ENCODE measurements at regions not wholly inside any gene's neighbourhood (a gene's known extent, or its start where the extent isn't known, plus 50 kb on each side); places are given as distances from the start of the nearest gene placed in this dataset.

- TF ChIP-seq GABPA (IDR thresholded peaks at IDR 0.05; ENCODE audit: low read depth, low read length), result no peak
- TF ChIP-seq GABPA (CRISPR knock-in tag; IDR thresholded peaks at IDR 0.05; ENCODE audit: low read depth), result no peak
- no peak for TF ChIP-seq ISX (CRISPR knock-in tag; conservative IDR thresholded peaks at IDR 0.05)
- no peak for TF ChIP-seq ZZZ3 (CRISPR knock-in tag; IDR thresholded peaks at IDR 0.05; ENCODE audit: borderline replicate concordance)
- no peak for TF ChIP-seq ESRRA (CRISPR knock-in tag; IDR thresholded peaks at IDR 0.05; ENCODE audit: low read depth)
- TF ChIP-seq SPEN (CRISPR knock-in tag; IDR thresholded peaks at IDR 0.05; ENCODE audit: low read depth), result no peak
- Histone ChIP-seq H3K27me3 (ENCODE audit: control insufficient read depth in 1 of 2, insufficient read depth in 2 of 2, low read length in 2 of 2) (0 out of 5 replicates have a peak, but pooled peaks cover 0 to 1% of the 10 kb centered on the region in 2 experiments), H3K4me1 (ENCODE audit: insufficient read depth, low read length) (no peaks in the 10 kb centered on the region), H3K79me2 (ENCODE audit: insufficient read depth, low read length) (no peaks in the 10 kb centered on the region), H4K20me1 (ENCODE audit: insufficient read depth, low read length) (no peaks in the 10 kb centered on the region), H3K36me3 (replicated peaks in 1 of 2; ENCODE audit: control insufficient read depth in 1 of 2, insufficient read depth in 2 of 2, low read length in 2 of 2) (no peaks in the 10 kb centered on the region), H3K27ac (ENCODE audit: extremely low read length, insufficient read depth, low read length) (no peak overlapping the region), H3K4me2 (ENCODE audit: low read depth, low read length) (no peak overlapping the region), H2AFZ (ENCODE audit: low read length) (no peak overlapping the region), H3K9ac (ENCODE audit: insufficient read depth, low read depth, low read length) (no peak overlapping the region), H3K4me3 (replicated peaks in 1 of 3; ENCODE audit: insufficient read depth in 1 of 3, low read depth in 2 of 3, low read length in 3 of 3) (no peak overlapping the region), H3K9me3 (ENCODE audit: low read length) (no peaks in the 10 kb centered on the region)
- POLR2A ChIA-PET, result no interaction called here
- BruUV-seq (replicated peaks), result no TSS peak
- CTCF ChIA-PET (ENCODE audit: low intra/inter-chr PET ratio, low total read pairs), result no interaction called here
- DNase-seq (ENCODE audit: low spot score) (no peak), FAIRE-seq (no peak), ATAC-seq (no peak)
- intact Hi-C loops (cut with micrococcal nuclease; ENCODE audit: unreplicated experiment), result no loop called here
- in situ Hi-C loops (cut with HindIII; ENCODE audit: extremely low pct_ligation_motif_present, low pct_unique_long_range_greater_than_20kb), result no loop called here
Measured at GRCh38 chr3:180530276-180530675, 71.7 kb upstream of the TTC14 start.

- Histone ChIP-seq H3K9me3 (ENCODE audit: low read length) (no peaks in the 10 kb centered on the region), H3K27ac (ENCODE audit: extremely low read length, insufficient read depth, low read length) (no peak overlapping the region), H3K4me2 (ENCODE audit: low read depth, low read length) (no peak overlapping the region), H2AFZ (ENCODE audit: low read length) (no peak overlapping the region), H3K4me1 (ENCODE audit: insufficient read depth, low read length) (no peaks in the 10 kb centered on the region), H3K27me3 (ENCODE audit: control insufficient read depth in 1 of 2, insufficient read depth in 2 of 2, low read length in 2 of 2) (0 out of 5 replicates have a peak, but pooled peaks cover 0 to 1% of the 10 kb centered on the region in 2 experiments), H3K79me2 (ENCODE audit: insufficient read depth, low read length) (no peaks in the 10 kb centered on the region), H3K4me3 (replicated peaks in 1 of 3; ENCODE audit: insufficient read depth in 1 of 3, low read depth in 2 of 3, low read length in 3 of 3) (no peak overlapping the region), H3K36me3 (replicated peaks in 1 of 2; ENCODE audit: control insufficient read depth in 1 of 2, insufficient read depth in 2 of 2, low read length in 2 of 2) (no peaks in the 10 kb centered on the region), H4K20me1 (ENCODE audit: insufficient read depth, low read length) (no peaks in the 10 kb centered on the region), H3K9ac (ENCODE audit: insufficient read depth, low read depth, low read length) (no peak overlapping the region)
- ChIA-PET POLR2A (no interaction called here), CTCF (ENCODE audit: low intra/inter-chr PET ratio, low total read pairs) (no interaction called here)
- in situ Hi-C loops (cut with HindIII; ENCODE audit: extremely low pct_ligation_motif_present, low pct_unique_long_range_greater_than_20kb) (no loop called here), intact Hi-C loops (cut with micrococcal nuclease; ENCODE audit: unreplicated experiment) (no loop called here)
- ATAC-seq, result no peak
- FAIRE-seq, result no peak
- no TSS peak for BruUV-seq (replicated peaks)
- 10% methylated on average over 3 of the region's 10 CpGs for WGBS (ENCODE audit: low lambda C conversion rate)
- DNase-seq (ENCODE audit: low spot score), result no peak
- TF ChIP-seq NFYB (CRISPR knock-in tag; IDR thresholded peaks at IDR 0.05), result no peak
Measured at GRCh38 chr3:180531303-180532278, 70.4 kb upstream of the TTC14 start.
